Activated T-cell treated with anti-CD3 and anti-CD28 coated beads, Interleukin-2, amount 50 U/mL, for 4 hours (primary cell): ENCODE measurements at regions not wholly inside any gene's neighbourhood (a gene's known extent, or its start where the extent isn't known, plus 50 kb on each side); places are given as distances from the start of the nearest gene placed in this dataset.

Experiments
- ATAC-seq, 2 donors: fragments of 200-7000 bp; cut with Tn5 transposase; one replicate each; pipeline ENCODE4 v1.10.0; 2021
- DNase-seq: peaks from one replicate; pipeline ENCODE4 v3.0.0-alpha.2; 2020
- H3K27me3 Mint-ChIP-seq: one replicate; pipeline ENCODE4 v1.8.0; 2021; ENCODE audit warnings: low read depth, mixed read lengths
- H3K36me3 Mint-ChIP-seq: one replicate; pipeline ENCODE4 v1.8.0; 2022; ENCODE audit warnings: mixed read lengths; ENCODE audit not compliant: insufficient read depth
- H3K4me1 Mint-ChIP-seq: one replicate; pipeline ENCODE4 v1.8.0; 2021; ENCODE audit warnings: low read depth, mixed read lengths
- H3K4me3 Mint-ChIP-seq: one replicate; pipeline ENCODE4 v1.8.0; 2021; ENCODE audit warnings: mild to moderate bottlenecking, moderate library complexity, mixed read lengths
- H3K9me3 Mint-ChIP-seq: one replicate; pipeline ENCODE4 v1.8.0; 2021; ENCODE audit warnings: mixed read lengths

- Mint-ChIP-seq H3K4me1 (no peaks in the 10 kb centered on the region), H3K36me3 (no peaks in the 10 kb centered on the region), H3K9me3 (peaks cover 13% of the 10 kb centered on the region), H3K4me3 (no peak overlapping the region), H3K27me3 (no peaks in the 10 kb centered on the region)
- DNase-seq (no peak), ATAC-seq (no peak)
Measured at GRCh38 chr5:26031481-26031880, 1006.9 kb downstream of the CDH9 start.

- peaks cover 4% of the 10 kb centered on the region for H3K9me3 Mint-ChIP-seq
- H3K27me3 Mint-ChIP-seq = no peaks in the 10 kb centered on the region
- no peaks in the 10 kb centered on the region for H3K4me1 Mint-ChIP-seq
- H3K4me3 Mint-ChIP-seq = no peak overlapping the region
- ATAC-seq (no peak), DNase-seq (no peak)
- H3K36me3 Mint-ChIP-seq = no peaks in the 10 kb centered on the region
Measured at GRCh38 chr5:26026044-26026443, 1012.3 kb downstream of the CDH9 start.

GRCh38 chr5:26024774-26025173, 1013.6 kb downstream of the CDH9 start:
- H3K9me3 Mint-ChIP-seq = peaks cover 7% of the 10 kb centered on the region
- no peaks in the 10 kb centered on the region for H3K36me3 Mint-ChIP-seq
- DNase-seq (no peak), ATAC-seq (no peak)
- H3K27me3 Mint-ChIP-seq = no peaks in the 10 kb centered on the region
- H3K4me3 Mint-ChIP-seq = no peak overlapping the region
- H3K4me1 Mint-ChIP-seq = no peaks in the 10 kb centered on the region

GRCh38 chr5:26023361-26023760, 1015.0 kb downstream of the CDH9 start:
- peaks cover 9% of the 10 kb centered on the region for H3K9me3 Mint-ChIP-seq
- H3K36me3 Mint-ChIP-seq = no peaks in the 10 kb centered on the region
- H3K4me3 Mint-ChIP-seq = no peak overlapping the region
- H3K4me1 Mint-ChIP-seq = no peaks in the 10 kb centered on the region
- ATAC-seq (no peak), DNase-seq (no peak)
- no peaks in the 10 kb centered on the region for H3K27me3 Mint-ChIP-seq

- no peak overlapping the region for H3K4me3 Mint-ChIP-seq
- no peaks in the 10 kb centered on the region for H3K4me1 Mint-ChIP-seq
Measured at GRCh38 chr5:26014206-26014605, 1024.2 kb downstream of the CDH9 start.

GRCh38 chr5:26012078-26012477, 1026.3 kb downstream of the CDH9 start:
- no peak for ATAC-seq
- H3K4me3 Mint-ChIP-seq = no peak overlapping the region
- H3K27me3 Mint-ChIP-seq = no peaks in the 10 kb centered on the region
- no peaks in the 10 kb centered on the region for H3K36me3 Mint-ChIP-seq
- peaks cover 16% of the 10 kb centered on the region for H3K9me3 Mint-ChIP-seq
- DNase-seq = no peak
- H3K4me1 Mint-ChIP-seq = no peaks in the 10 kb centered on the region

More at GRCh38 chr5:26014206-26014605, 1024.2 kb downstream of the CDH9 start:
- H3K36me3 Mint-ChIP-seq = no peaks in the 10 kb centered on the region
- H3K9me3 Mint-ChIP-seq = peaks cover 22% of the 10 kb centered on the region
- DNase-seq = no peak
- no peak for ATAC-seq
- H3K27me3 Mint-ChIP-seq = no peaks in the 10 kb centered on the region

- no peaks in the 10 kb centered on the region for H3K4me1 Mint-ChIP-seq
- peaks cover 19% of the 10 kb centered on the region for H3K9me3 Mint-ChIP-seq
- ATAC-seq = no peak
- no peaks in the 10 kb centered on the region for H3K27me3 Mint-ChIP-seq
- no peak overlapping the region for H3K4me3 Mint-ChIP-seq
- H3K36me3 Mint-ChIP-seq = no peaks in the 10 kb centered on the region
- no peak for DNase-seq
Measured at GRCh38 chr5:26009742-26010141, 1028.6 kb downstream of the CDH9 start.

GRCh38 chr5:26003966-26004365, 1034.4 kb downstream of the CDH9 start:
- ATAC-seq (no peak), DNase-seq (no peak)
- no peaks in the 10 kb centered on the region for H3K36me3 Mint-ChIP-seq
- H3K4me1 Mint-ChIP-seq = no peaks in the 10 kb centered on the region
- peaks cover 29% of the 10 kb centered on the region for H3K9me3 Mint-ChIP-seq
- no peak overlapping the region for H3K4me3 Mint-ChIP-seq
- H3K27me3 Mint-ChIP-seq = no peaks in the 10 kb centered on the region

GRCh38 chr5:25995209-25995608, 1043.2 kb downstream of the CDH9 start:
- Mint-ChIP-seq H3K4me3 (no peak overlapping the region), H3K4me1 (no peaks in the 10 kb centered on the region), H3K36me3 (no peaks in the 10 kb centered on the region), H3K9me3 (peaks cover 19% of the 10 kb centered on the region), H3K27me3 (no peaks in the 10 kb centered on the region)
- DNase-seq = no peak
- no peak for ATAC-seq

GRCh38 chr5:25993701-25994100, 1044.7 kb downstream of the CDH9 start:
- Mint-ChIP-seq H3K27me3 (no peaks in the 10 kb centered on the region), H3K9me3 (peaks cover 14% of the 10 kb centered on the region), H3K4me1 (no peaks in the 10 kb centered on the region), H3K36me3 (no peaks in the 10 kb centered on the region), H3K4me3 (no peak overlapping the region)
- DNase-seq (no peak), ATAC-seq (no peak)

GRCh38 chr5:25991639-25992038, 1046.7 kb downstream of the CDH9 start:
- Mint-ChIP-seq H3K9me3 (peaks cover 17% of the 10 kb centered on the region), H3K36me3 (no peaks in the 10 kb centered on the region), H3K27me3 (no peaks in the 10 kb centered on the region), H3K4me1 (no peaks in the 10 kb centered on the region), H3K4me3 (no peak overlapping the region)
- ATAC-seq (no peak), DNase-seq (no peak)

GRCh38 chr5:25990771-25991170, 1047.6 kb downstream of the CDH9 start:
- ATAC-seq (no peak), DNase-seq (no peak)
- Mint-ChIP-seq H3K4me1 (no peaks in the 10 kb centered on the region), H3K36me3 (no peaks in the 10 kb centered on the region), H3K4me3 (no peak overlapping the region), H3K27me3 (no peaks in the 10 kb centered on the region), H3K9me3 (peaks cover 19% of the 10 kb centered on the region)

GRCh38 chr5:25979086-25979485, 1059.3 kb downstream of the CDH9 start:
- Mint-ChIP-seq H3K9me3 (peaks cover 8% of the 10 kb centered on the region), H3K36me3 (no peaks in the 10 kb centered on the region), H3K27me3 (no peaks in the 10 kb centered on the region), H3K4me3 (no peak overlapping the region), H3K4me1 (no peaks in the 10 kb centered on the region)
- DNase-seq = no peak
- ATAC-seq = no peak

- Mint-ChIP-seq H3K4me3 (no peak overlapping the region), H3K27me3 (no peaks in the 10 kb centered on the region), H3K4me1 (no peaks in the 10 kb centered on the region), H3K9me3 (peaks cover 10% of the 10 kb centered on the region), H3K36me3 (no peaks in the 10 kb centered on the region)
- ATAC-seq (no peak), DNase-seq (no peak)
Measured at GRCh38 chr5:25975885-25976284, 1062.5 kb downstream of the CDH9 start.

GRCh38 chr5:25974451-25974850, 1063.9 kb downstream of the CDH9 start:
- Mint-ChIP-seq H3K27me3 (no peaks in the 10 kb centered on the region), H3K4me3 (no peak overlapping the region), H3K9me3 (peaks cover 2% of the 10 kb centered on the region), H3K36me3 (no peaks in the 10 kb centered on the region), H3K4me1 (no peaks in the 10 kb centered on the region)
- DNase-seq (no peak), ATAC-seq (no peak)

- Mint-ChIP-seq H3K36me3 (no peaks in the 10 kb centered on the region), H3K4me3 (no peak overlapping the region), H3K27me3 (no peaks in the 10 kb centered on the region), H3K9me3 (peaks cover 2% of the 10 kb centered on the region), H3K4me1 (no peaks in the 10 kb centered on the region)
- DNase-seq (no peak), ATAC-seq (no peak)
Measured at GRCh38 chr5:25970906-25971489, 1067.4 kb downstream of the CDH9 start.
